GM04504 (cell line): ENCODE measurements at regions not wholly inside any gene's neighbourhood (a gene's known extent, or its start where the extent isn't known, plus 50 kb on each side); places are given as distances from the start of the nearest gene placed in this dataset.
"Not testable (repeated sequence)": the region's sequence is repeated elsewhere in the genome, so short reads cannot be mapped to it uniquely, and the experiment has no call there.

Experiments
- DNase-seq: peaks from one replicate; pipeline ENCODE4 v3.0.0-alpha.2; 2012; ENCODE audit warnings: low read depth

GRCh38 chr9:99632349-99633038 is 189.2 kb upstream of the NR4A3 start:
- DNase-seq: no peak

DNA sequence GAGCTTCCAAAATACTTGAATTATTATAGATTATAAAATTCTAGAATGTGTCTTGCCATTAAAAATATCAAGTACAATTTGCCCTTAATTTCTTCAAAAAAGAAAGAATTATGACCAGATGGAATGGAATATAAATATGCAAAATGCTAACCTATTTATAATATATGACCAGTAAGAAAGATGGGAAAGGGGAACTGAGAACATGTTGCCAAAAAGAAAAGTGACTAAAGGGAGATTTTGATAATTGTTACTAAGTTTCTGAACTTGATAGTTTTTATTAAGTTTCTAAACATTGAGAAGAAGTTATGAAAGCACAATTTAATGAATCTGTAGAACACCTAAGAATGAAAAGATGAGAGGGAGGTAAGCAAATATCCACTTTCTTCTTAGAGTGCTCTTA is 188.4 kb upstream of the NR4A3 start:
- no peak for DNase-seq

DNA sequence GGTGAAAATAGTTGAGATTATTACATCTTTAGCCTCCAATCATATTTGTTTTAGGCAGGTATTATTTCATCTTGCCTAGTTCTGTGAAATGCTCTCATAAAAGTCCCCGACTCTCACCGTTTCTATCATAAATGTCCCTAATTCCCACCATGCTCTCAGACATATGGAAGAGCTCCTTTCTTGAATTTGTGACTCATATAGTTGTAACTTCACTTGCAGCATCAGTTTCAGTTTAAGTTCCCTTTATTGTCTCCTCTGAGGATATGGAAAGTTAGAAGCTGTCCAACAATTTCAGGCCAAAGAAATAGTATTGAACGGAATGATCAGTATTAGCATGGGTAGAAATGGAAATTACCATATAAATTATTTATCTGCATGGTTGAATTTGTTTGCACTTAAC is 187.5 kb upstream of the NR4A3 start:
- DNase-seq: no peak

GRCh38 chr9:99635032-99635431 is 186.7 kb upstream of the NR4A3 start:
- DNase-seq: no peak

GRCh38 chr9:99637641-99638040 is 184.0 kb upstream of the NR4A3 start:
- DNase-seq: no peak

DNA sequence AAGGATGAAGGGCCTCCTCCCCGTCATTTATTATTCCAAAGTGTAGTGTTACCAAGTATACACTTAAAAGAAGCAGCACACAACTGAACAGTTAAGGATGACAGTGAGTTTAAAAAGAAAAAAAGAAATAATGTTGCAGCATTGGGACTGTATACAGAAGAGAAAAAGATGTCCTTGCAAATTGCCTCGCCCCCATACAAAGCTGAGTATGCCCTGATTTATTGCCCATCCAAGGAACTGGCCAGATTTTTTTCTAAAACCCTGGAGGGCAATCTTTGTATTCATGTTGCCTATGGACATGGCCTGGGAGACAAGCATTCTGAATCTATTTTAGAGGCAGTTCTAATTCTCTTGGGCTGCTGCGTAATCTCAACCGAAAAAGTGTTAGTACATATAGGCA is 182.7 kb upstream of the NR4A3 start:
- DNase-seq: no peak

GRCh38 chr9:99647604-99648003 is 174.1 kb upstream of the NR4A3 start:
- no peak for DNase-seq

DNA sequence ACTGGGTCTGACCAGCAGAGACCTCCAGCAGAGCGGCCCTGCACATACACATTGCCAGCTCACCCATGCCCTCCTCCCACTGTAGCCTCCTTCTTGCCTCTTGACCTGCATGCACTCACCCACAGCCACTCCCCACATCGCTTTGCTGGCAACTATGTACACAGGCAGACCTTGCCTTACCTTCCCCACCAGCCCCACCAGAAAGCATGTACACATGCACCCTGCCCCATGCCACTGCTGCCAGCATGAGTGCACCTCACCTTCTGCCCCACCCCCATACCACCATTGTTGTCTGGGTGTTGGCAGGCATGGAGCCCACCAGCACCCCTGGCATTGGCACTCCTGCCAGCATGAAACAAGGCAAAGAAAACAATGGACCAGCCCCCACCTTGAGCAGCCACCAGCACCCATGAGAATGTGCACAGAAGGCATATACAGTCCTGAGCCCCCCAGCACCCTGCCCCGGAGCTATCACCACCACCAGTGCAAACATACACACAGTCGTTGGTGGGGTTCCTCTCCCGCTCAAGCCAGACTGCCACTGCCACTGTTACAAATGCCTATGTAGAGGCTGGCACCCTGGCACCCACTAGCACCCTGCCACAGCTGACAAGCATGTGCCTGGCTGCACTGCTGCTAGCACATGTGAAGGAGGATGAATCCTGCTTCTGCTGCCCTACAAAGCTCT is 171.4 kb upstream of the NR4A3 start:
- no peak for DNase-seq

DNA sequence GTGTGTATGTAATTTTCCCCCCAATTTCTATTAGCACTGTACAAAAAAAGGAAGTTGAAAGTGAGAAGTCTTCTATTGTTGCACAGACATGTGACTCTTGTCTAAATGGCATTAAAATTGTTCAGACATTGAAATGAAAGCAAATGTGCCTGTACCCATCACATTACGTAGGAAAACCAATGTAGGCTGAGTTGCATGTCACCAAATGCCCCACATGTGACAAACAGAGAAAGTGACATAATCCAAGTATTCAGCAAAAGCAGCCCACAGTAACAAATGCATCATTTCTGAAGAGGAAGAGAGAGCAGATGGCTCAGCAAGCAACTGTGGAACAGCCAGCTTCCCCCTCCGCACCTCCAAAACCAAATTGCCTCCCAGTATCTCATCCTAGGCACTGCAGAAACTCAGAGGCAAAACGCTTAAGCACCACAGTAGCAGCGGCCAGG is 161.5 kb upstream of the NR4A3 start:
- no peak for DNase-seq

- no peak for DNase-seq
Observed at GRCh38 chr9:99663297-99663696, 158.4 kb upstream of the NR4A3 start.

DNA sequence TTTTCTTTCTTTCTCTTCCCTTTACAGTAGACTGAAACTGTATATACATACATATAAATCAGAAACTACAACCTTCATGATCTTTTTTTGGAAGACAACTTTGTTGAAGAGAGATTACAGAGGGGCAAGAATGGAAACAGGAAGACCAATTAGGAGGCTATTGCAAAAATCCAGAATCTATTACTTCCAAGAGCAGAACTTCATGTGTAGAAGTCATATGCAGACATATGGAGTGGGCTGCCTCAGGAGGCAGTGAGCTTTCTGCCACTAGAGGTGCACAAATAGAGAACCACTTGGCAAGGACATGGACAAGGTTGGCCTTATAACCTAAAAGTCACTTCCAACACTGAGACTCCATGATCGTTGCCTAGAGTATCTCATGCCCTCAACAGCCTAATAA is 157.8 kb upstream of the NR4A3 start:
- no peak for DNase-seq

GRCh38 chr9:99666571-99666970 is 155.1 kb upstream of the NR4A3 start:
- no peak for DNase-seq

GRCh38 chr9:99670886-99671285 is 150.8 kb upstream of the NR4A3 start:
- DNase-seq: not testable (repeated sequence)

GRCh38 chr9:99677281-99677680 is 144.4 kb upstream of the NR4A3 start:
- DNase-seq: no peak

GRCh38 chr9:99678566-99678965 is 143.1 kb upstream of the NR4A3 start:
- DNase-seq: no peak

DNA sequence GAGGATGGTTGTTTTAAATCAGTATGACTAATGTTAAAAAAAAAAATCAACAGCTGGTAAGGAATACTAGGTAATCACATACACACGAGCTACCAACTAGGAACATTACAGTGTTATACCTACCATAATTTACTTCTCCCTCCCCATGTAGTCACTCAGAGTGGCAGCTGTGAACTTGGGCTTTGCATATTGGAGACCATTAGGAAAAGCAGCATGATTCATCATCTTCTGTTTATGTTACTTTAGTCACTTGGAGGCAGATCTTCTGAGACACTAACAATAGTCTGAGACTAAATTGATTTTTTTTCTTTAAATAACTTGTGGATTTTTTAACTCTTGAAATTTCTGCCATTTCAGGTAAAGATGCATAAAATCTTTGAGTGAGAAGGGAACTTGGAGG is 141.5 kb upstream of the NR4A3 start:
- peak; percentile 3 for DNase-seq

- DNase-seq: no peak
Observed at GRCh38 chr9:99681113-99681512, 140.6 kb upstream of the NR4A3 start.

- no peak for DNase-seq
Observed at GRCh38 chr9:99682378-99682777, 139.3 kb upstream of the NR4A3 start.

DNA sequence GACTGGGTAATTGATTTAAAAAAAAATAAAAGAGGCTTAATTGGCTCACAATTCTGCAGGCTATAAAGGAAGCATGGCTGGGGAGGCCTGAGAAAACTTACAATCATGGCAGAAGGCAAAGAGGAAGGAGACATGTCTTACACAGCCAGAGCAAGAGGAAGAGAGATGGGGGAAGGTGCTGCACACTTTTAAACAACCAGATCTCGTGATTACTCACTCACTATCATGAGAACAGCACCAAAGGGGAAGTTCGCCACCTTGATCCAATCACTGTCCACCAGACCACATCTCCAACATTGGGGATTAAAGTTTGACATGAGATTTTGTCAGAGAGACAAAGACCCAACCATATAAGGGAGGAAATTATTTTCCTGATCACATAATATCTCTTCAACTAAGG is 138.8 kb upstream of the NR4A3 start:
- DNase-seq: no peak

- DNase-seq: no peak
Observed at GRCh38 chr9:99690573-99690972, 131.1 kb upstream of the NR4A3 start.

- DNase-seq: no peak
Observed at GRCh38 chr9:99693888-99694287, 127.8 kb upstream of the NR4A3 start.

DNA sequence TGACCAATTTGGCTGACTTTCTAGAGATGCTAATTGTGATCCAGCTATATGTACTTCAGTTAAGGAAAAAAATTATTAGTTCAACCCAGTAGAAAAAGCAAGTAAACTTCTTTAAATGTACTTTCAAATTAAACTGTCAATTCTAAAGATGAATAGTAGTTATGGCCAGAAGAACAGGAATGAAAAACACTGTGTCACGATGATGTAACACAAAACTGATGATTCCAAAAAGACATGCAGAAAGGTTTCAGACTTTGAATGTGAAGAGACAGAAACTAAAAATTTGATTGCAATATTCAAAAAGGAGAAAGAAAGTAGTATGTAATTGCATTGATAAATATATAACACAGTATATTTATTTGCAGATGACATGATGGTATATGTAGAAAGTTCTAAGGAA is 127.3 kb upstream of the NR4A3 start:
- no peak for DNase-seq

DNA sequence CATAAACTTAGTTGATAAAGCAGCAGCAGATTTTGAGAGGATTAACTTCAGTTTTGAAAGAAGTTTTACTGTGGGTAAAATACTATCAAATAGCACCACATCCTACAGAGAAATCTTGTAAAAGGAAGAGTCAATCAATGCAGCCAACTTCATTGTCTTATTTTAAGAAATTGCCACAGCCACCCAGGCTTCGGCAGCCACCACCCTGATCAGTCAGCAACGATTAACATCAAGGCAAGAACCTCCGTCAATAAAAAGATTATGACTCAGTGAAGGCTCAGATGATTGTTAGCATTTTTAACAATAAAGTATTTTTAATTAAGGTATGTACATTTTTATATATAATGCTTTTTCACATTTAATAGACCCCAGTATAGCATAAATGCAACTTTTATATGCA is 122.3 kb upstream of the NR4A3 start:
- DNase-seq: no peak

GRCh38 chr9:99712214-99712613 is 109.5 kb upstream of the NR4A3 start:
- no peak for DNase-seq
